NB4 (cell line): ENCODE measurements at regions not wholly inside any gene's neighbourhood (a gene's known extent, or its start where the extent isn't known, plus 50 kb on each side); places are given as distances from the start of the nearest gene placed in this dataset.

Experiments used
- DNase-seq: peaks from one replicate; pipeline ENCODE4 v3.0.0; 2010; ENCODE audit warnings: low read depth
- H3K4me3 ChIP-seq: one replicate; pipeline ENCODE4 v1.5.1; 2011; ENCODE audit warnings: mild to moderate bottlenecking, low read depth, low read length, moderate library complexity
- MYC ChIP-seq: IDR thresholded peaks from 2 replicates; pipeline ENCODE4 v1.6.1; 2011; ENCODE audit warnings: low read depth, low read length
- POLR2A ChIP-seq: IDR thresholded peaks from 2 replicates; pipeline ENCODE4 v1.6.1; 2011; ENCODE audit warnings: mild to moderate bottlenecking; ENCODE audit not compliant: insufficient read length; ENCODE audit errors: extremely low read depth
- TF ChIP-seq, protein P1 (sequence below): IDR thresholded peaks from 2 replicates; pipeline ENCODE4 v1.6.1; 2011; ENCODE audit warnings: low read depth, low read length
- TF ChIP-seq, protein P2 (sequence below): IDR thresholded peaks from one replicate; pipeline ENCODE4 v1.5.1; 2012; ENCODE audit warnings: low read depth, low read length

- no peak for DNase-seq
- H3K4me3 ChIP-seq: no peak overlapping the region
- TF ChIP-seq, protein P1, sequence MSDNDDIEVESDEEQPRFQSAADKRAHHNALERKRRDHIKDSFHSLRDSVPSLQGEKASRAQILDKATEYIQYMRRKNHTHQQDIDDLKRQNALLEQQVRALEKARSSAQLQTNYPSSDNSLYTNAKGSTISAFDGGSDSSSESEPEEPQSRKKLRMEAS: no peak
- TF ChIP-seq, protein P2, sequence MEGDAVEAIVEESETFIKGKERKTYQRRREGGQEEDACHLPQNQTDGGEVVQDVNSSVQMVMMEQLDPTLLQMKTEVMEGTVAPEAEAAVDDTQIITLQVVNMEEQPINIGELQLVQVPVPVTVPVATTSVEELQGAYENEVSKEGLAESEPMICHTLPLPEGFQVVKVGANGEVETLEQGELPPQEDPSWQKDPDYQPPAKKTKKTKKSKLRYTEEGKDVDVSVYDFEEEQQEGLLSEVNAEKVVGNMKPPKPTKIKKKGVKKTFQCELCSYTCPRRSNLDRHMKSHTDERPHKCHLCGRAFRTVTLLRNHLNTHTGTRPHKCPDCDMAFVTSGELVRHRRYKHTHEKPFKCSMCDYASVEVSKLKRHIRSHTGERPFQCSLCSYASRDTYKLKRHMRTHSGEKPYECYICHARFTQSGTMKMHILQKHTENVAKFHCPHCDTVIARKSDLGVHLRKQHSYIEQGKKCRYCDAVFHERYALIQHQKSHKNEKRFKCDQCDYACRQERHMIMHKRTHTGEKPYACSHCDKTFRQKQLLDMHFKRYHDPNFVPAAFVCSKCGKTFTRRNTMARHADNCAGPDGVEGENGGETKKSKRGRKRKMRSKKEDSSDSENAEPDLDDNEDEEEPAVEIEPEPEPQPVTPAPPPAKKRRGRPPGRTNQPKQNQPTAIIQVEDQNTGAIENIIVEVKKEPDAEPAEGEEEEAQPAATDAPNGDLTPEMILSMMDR: no peak
- no peak for TF ChIP-seq MYC
- no peak for TF ChIP-seq POLR2A
Observed at GRCh38 chr10:58017719-58018367, 249.9 kb downstream of the IPMK start.

DNA sequence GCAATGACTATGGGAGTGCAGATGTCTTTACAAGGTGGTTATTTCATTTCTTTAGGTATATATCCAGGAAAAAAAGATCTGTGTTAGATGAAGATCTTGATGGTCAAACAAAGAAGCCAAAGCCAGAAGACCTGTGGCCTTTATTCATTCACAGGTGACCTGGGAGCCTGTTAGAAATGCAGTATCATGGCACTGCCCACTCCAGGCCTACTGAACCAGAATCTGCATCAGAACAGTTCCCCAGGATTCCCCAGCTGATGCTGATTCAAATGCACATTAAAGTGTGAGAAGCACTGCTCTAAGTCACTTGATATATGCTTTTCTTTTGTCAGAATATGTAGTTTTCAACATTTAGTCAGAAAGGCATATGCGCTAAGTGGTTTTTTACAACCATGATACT is 251.1 kb downstream of the IPMK start:
- TF ChIP-seq POLR2A (no peak), MYC (no peak)
- TF ChIP-seq, protein P1: no peak
- TF ChIP-seq, protein P2: no peak
- no peak overlapping the region for H3K4me3 ChIP-seq
- DNase-seq: no peak

- no peak overlapping the region for H3K4me3 ChIP-seq
- TF ChIP-seq, protein P2: no peak
- no peak for TF ChIP-seq POLR2A
- TF ChIP-seq MYC: no peak
- TF ChIP-seq, protein P1: no peak
- no peak for DNase-seq
Observed at GRCh38 chr10:58014436-58014835, 253.3 kb downstream of the IPMK start.

DNA sequence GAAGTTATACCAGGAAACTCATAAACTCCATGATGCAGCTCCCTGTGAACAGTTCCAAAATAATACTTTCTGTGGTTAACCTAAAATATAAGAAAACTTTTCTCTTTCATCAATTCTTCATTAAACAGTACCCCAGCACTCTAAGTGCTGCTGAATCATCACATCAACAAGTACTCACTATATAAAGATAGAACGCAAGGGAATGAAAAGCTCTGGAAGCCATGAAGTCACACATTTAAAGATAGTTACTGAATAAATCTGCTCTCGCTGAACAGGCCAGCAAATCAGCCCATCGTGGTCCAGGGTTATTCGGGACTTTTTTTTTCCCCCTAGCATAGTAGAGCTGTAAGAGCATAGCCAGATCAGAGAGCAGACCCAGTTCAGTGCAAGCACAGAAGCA is 254.3 kb downstream of the IPMK start:
- TF ChIP-seq POLR2A: no peak
- no peak for TF ChIP-seq MYC
- TF ChIP-seq, protein P2: no peak
- TF ChIP-seq, protein P1: no peak
- DNase-seq: no peak
- no peak overlapping the region for H3K4me3 ChIP-seq

- H3K4me3 ChIP-seq: no peak overlapping the region
- TF ChIP-seq, protein P1: no peak
- DNase-seq: no peak
Observed at GRCh38 chr10:58010073-58010702, 257.5 kb downstream of the IPMK start.

DNA sequence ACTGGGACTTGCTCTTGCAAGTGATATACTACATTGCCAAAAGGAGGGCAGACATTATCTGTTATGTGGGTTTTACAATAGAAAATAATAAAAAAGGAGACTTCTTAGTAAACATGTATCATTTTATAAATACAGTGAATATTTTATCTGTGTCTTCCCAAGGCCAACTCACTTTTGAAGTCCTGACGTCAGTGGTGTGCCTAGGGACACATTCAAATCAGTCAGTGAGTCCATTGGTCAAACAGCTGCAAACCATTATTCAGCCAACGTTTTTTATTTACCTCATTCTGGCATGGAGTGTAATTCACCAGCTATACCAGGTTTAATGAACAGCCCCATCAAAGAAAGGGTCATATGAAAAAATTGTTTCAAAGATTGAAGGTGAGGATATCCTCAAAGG is 263.7 kb downstream of the IPMK start:
- no peak for DNase-seq
- no peak for TF ChIP-seq POLR2A
- TF ChIP-seq, protein P1: no peak
- no peak for TF ChIP-seq MYC
- TF ChIP-seq, protein P2: no peak
- H3K4me3 ChIP-seq: no peak overlapping the region
